CD4-positive, alpha-beta T cell (primary cell): ENCODE measurements at regions not wholly inside any gene's neighbourhood (a gene's known extent, or its start where the extent isn't known, plus 50 kb on each side); places are given as distances from the start of the nearest gene placed in this dataset.

ENCODE experiments used
- ATAC-seq: fragments of 200-7000 bp; cut with Tn5 transposase; one replicate; pipeline ENCODE4 v1.10.0; 2022; ENCODE audit warnings: mild to moderate bottlenecking; ENCODE audit not compliant: poor library complexity
- CTCF ChIA-PET: fragments of 350-600 bp; sonication (Branson Sonifier 250); formaldehyde crosslinking; loops from one replicate; lab custom pipeline; 2021; ENCODE audit warnings: antibody characterized with exemption, inconsistent platforms; lab: Charles Lee
- POLR2A ChIA-PET: fragments of 350-600 bp; sonication (Branson Sonifier 250); formaldehyde crosslinking; loops from one replicate; lab custom pipeline; 2021; ENCODE audit warnings: antibody characterized with exemption, inconsistent platforms; lab: Charles Lee
- DNase-seq, 14 experiments: peaks; one replicate each; pipeline ENCODE4 v3.0.0-alpha.2; 2013 to 2020; ENCODE audit warnings: mixed read lengths in 2 of 14
- H3K27ac ChIP-seq, 2 donors: one replicate each; pipeline versions ENCODE4 v1.5.1 to v1.7.0; 2013; ENCODE audit warnings: low read length in 2 of 2, low read depth in 1 of 2, mild to moderate bottlenecking in 1 of 2
- H3K27me3 ChIP-seq, 2 experiments: 1 replicate in 1 of 2; 2 replicates in 1 of 2; pipeline versions ENCODE4 v1.6.1 to v1.7.0; 2013; ENCODE audit warnings: low read length in 2 of 2, control low read depth in 1 of 2, mild to moderate bottlenecking in 1 of 2, moderate library complexity in 1 of 2; ENCODE audit not compliant: insufficient read depth in 2 of 2, control insufficient read depth in 1 of 2
- H3K36me3 ChIP-seq: one replicate; pipeline ENCODE4 v1.6.1; 2013; ENCODE audit warnings: low read length, control low read depth; ENCODE audit not compliant: insufficient read depth
- H3K4me1 ChIP-seq: one replicate; pipeline ENCODE4 v1.6.1; 2013; ENCODE audit warnings: low read length, control low read depth; ENCODE audit not compliant: insufficient read depth
- H3K4me3 ChIP-seq: one replicate; pipeline ENCODE4 v1.5.1; 2013; ENCODE audit warnings: mild to moderate bottlenecking, low read length, moderate library complexity
- H3K9me3 ChIP-seq, 2 experiments: 1 replicate in 1 of 2; 2 replicates in 1 of 2; pipeline versions ENCODE4 v1.6.1 to v1.7.0; 2013; ENCODE audit warnings: low read length in 2 of 2, mild to moderate bottlenecking in 2 of 2, control low read depth in 1 of 2, moderate library complexity in 1 of 2; ENCODE audit not compliant: control insufficient read depth in 1 of 2, insufficient read depth in 1 of 2
- H3K27ac Mint-ChIP-seq: one replicate; pipeline ENCODE4 v1.8.0; 2020; ENCODE audit warnings: mixed read lengths
- H3K27me3 Mint-ChIP-seq: one replicate; pipeline ENCODE4 v1.8.0; 2021; ENCODE audit warnings: mixed read lengths
- H3K36me3 Mint-ChIP-seq: one replicate; pipeline ENCODE4 v1.8.0; 2021; ENCODE audit warnings: low read depth, mixed read lengths
- H3K4me1 Mint-ChIP-seq: one replicate; pipeline ENCODE4 v1.8.0; 2021; ENCODE audit warnings: low read depth, mixed read lengths
- H3K4me3 Mint-ChIP-seq: one replicate; pipeline ENCODE4 v1.8.0; 2020; ENCODE audit warnings: mild to moderate bottlenecking, mixed read lengths
- H3K9me3 Mint-ChIP-seq: one replicate; pipeline ENCODE4 v1.8.0; 2020; ENCODE audit warnings: mixed read lengths
- CTCF ChIP-seq: fragments of 200-600 bp; IDR thresholded peaks from one replicate; pipeline ENCODE4 v1.8.0; 2022; ENCODE audit warnings: antibody characterized with exemption, mild to moderate bottlenecking
- intact Hi-C, 2 experiments: fragments of 100-400 bp; cut with DNase I in 1 of 2; cut with micrococcal nuclease in 1 of 2; formaldehyde crosslinking; loops; one replicate each; pipeline versions ENCODE4 v1.15.1 to v1.9.0; 2023 to 2025; cut with DNase I, micrococcal nuclease

DNA sequence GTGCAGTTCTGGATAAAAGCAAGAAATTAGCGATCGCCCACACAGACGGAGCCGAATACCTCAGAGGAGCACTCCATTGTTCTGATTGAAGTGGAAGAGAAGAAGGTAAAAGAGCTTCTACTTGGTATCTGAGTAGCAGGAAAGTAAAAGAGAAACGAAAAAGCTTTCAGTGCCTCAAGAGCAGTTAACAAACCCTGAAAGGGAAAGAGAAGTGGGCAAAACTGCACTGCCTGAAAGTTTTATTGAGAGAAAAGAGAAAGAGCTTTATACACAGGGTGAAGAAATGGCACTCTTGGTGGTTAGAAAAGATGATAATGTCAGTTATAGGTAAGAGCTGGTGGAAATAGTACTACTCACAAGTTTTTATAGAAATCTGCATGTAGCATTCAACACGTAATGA is 192.8 kb downstream of the CDCA7 start:
- POLR2A ChIA-PET, result no interaction called here
- no peaks in the 10 kb centered on the region for H3K4me1 ChIP-seq
- no peaks in the 10 kb centered on the region for H3K36me3 ChIP-seq
- peaks cover 30% of the 10 kb centered on the region for H3K27me3 Mint-ChIP-seq
- H3K27ac Mint-ChIP-seq, result no peak overlapping the region
- H3K36me3 Mint-ChIP-seq, result no peaks in the 10 kb centered on the region
- H3K4me1 Mint-ChIP-seq, result no peaks in the 10 kb centered on the region
- CTCF ChIA-PET, result no interaction called here
- intact Hi-C loops, result no loop called here
- peaks cover 0 to 6% of the 10 kb centered on the region in 2 experiments for H3K27me3 ChIP-seq
- no peak overlapping the region for H3K4me3 ChIP-seq
- no peak for DNase-seq
- H3K4me3 Mint-ChIP-seq, result no peak overlapping the region
- H3K9me3 ChIP-seq, result no peaks in the 10 kb centered on the region
- H3K9me3 Mint-ChIP-seq, result peaks cover 3% of the 10 kb centered on the region
- TF ChIP-seq CTCF, result no peak
- no peak overlapping the region for H3K27ac ChIP-seq
- ATAC-seq, result no peak

DNA sequence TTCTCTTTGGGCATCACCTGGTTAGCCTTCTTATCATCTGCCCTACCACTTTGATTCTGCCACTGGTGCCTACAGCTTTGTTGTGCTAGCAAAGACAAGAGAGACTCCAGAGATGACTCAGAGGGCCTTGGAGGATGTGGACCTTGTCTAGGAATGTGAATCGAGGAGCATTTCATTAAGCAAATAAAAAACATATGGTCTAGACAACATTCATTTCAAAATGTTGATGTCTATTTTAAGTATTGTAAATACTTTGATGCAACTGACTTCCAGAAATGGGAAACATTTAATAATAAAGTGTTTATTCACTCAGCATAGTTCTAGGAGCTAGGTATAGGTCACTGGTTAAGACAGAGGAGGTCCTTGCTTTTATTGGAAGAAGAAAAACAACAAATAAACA is 195.5 kb downstream of the CDCA7 start:
- Mint-ChIP-seq H3K9me3 (peaks cover 3% of the 10 kb centered on the region), H3K4me1 (no peaks in the 10 kb centered on the region), H3K36me3 (no peaks in the 10 kb centered on the region), H3K27me3 (peaks cover 36% of the 10 kb centered on the region), H3K27ac (no peak overlapping the region), H3K4me3 (no peak overlapping the region)
- H3K27me3 ChIP-seq, result peaks cover 0 to 6% of the 10 kb centered on the region in 2 experiments
- POLR2A ChIA-PET, result no interaction called here
- no peak for ATAC-seq
- no peak for DNase-seq
- H3K36me3 ChIP-seq, result no peaks in the 10 kb centered on the region
- no peak for TF ChIP-seq CTCF
- no peak overlapping the region for H3K4me3 ChIP-seq
- H3K9me3 ChIP-seq, result no peaks in the 10 kb centered on the region
- no peaks in the 10 kb centered on the region for H3K4me1 ChIP-seq
- intact Hi-C loops, result no loop called here
- CTCF ChIA-PET, result no interaction called here
- H3K27ac ChIP-seq, result no peak overlapping the region

DNA sequence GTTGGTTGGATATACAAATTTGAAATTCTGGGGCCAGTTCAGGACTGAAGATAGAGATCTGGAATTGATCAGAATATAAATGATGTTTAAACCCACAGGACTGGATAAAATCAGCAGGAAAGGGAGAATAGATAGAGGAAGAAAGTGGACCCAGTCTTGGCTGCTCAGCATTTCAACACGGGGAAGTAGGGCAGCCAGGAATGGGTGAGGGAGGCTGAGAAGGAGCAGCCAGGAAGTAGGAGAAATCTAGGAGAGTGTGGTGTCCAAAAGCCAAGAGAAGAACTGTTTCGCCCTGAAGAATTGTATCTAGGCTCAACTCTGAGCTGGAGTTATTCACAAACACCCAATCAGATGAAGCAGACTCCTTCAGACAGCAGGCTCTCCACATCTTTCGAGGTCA is 197.9 kb downstream of the CDCA7 start:
- Histone ChIP-seq H3K9me3 (no peaks in the 10 kb centered on the region), H3K36me3 (no peaks in the 10 kb centered on the region), H3K4me3 (no peak overlapping the region), H3K27me3 (peaks cover 4% of the 10 kb centered on the region in 2 experiments), H3K4me1 (no peaks in the 10 kb centered on the region), H3K27ac (no peak overlapping the region)
- CTCF ChIA-PET, result no interaction called here
- POLR2A ChIA-PET, result no interaction called here
- peaks cover 35% of the 10 kb centered on the region for H3K27me3 Mint-ChIP-seq
- peaks cover 3% of the 10 kb centered on the region for H3K9me3 Mint-ChIP-seq
- intact Hi-C loops, result no loop called here
- H3K4me1 Mint-ChIP-seq, result no peaks in the 10 kb centered on the region
- no peaks in the 10 kb centered on the region for H3K36me3 Mint-ChIP-seq
- DNase-seq (no peak), ATAC-seq (no peak)
- H3K27ac Mint-ChIP-seq, result no peak overlapping the region
- no peak for TF ChIP-seq CTCF
- no peak overlapping the region for H3K4me3 Mint-ChIP-seq
